OCI-LY1 (cell line): ENCODE measurements at regions not wholly inside any gene's neighbourhood (a gene's known extent, or its start where the extent isn't known, plus 50 kb on each side); places are given as distances from the start of the nearest gene placed in this dataset.

ENCODE experiments used
- H2AFZ ChIP-seq: fragments of 200-600 bp; sonication (generic), shearing (Covaris generic); 2 replicates; pipeline ENCODE4 v1.6.0; 2014; ENCODE audit warnings: antibody characterized with exemption, mild to moderate bottlenecking, low read length
- H3F3A ChIP-seq: fragments of 200-600 bp; sonication (generic), shearing (Covaris generic); 2 replicates; pipeline ENCODE4 v1.6.0; 2014; ENCODE audit warnings: mild to moderate bottlenecking, antibody characterized with exemption, low read length, moderate library complexity; ENCODE audit not compliant: insufficient read depth
- H3K27ac ChIP-seq: fragments of 200-600 bp; sonication (generic); 2 replicates; pipeline ENCODE4 v1.5.1; 2014; ENCODE audit warnings: low read length, mixed run types, mild to moderate bottlenecking, low read depth; ENCODE audit not compliant: poor library complexity, severe bottlenecking
- H3K27me3 ChIP-seq: fragments of 200-600 bp; sonication (generic); 2 replicates; pipeline ENCODE4 v1.6.0; 2014; ENCODE audit warnings: antibody characterized with exemption, mild to moderate bottlenecking, low read length, moderate library complexity; ENCODE audit not compliant: insufficient read depth
- H3K36me3 ChIP-seq: fragments of 200-600 bp; sonication (generic); 2 replicates; pipeline ENCODE4 v1.6.1; 2014; ENCODE audit warnings: mild to moderate bottlenecking, antibody characterized with exemption, low read length, moderate library complexity, mixed read lengths; ENCODE audit not compliant: insufficient read depth
- H3K4me1 ChIP-seq: fragments of 200-600 bp; sonication (generic); 2 replicates; pipeline ENCODE4 v1.5.1; 2014; ENCODE audit warnings: mild to moderate bottlenecking, low read length, moderate library complexity; ENCODE audit not compliant: insufficient read depth, severe bottlenecking
- H3K4me2 ChIP-seq: fragments of 200-600 bp; sonication (generic), shearing (Covaris generic); 2 replicates; pipeline ENCODE4 v1.6.1; 2014; ENCODE audit warnings: low read length
- H3K4me3 ChIP-seq: fragments of 200-600 bp; sonication (generic); 2 replicates; pipeline ENCODE4 v1.5.1; 2014; ENCODE audit warnings: low read length, low read depth, mild to moderate bottlenecking, mixed read lengths; ENCODE audit not compliant: poor library complexity, severe bottlenecking
- H3K79me2 ChIP-seq: fragments of 200-600 bp; shearing (Covaris generic); 2 replicates; pipeline ENCODE4 v1.6.1; 2016; ENCODE audit warnings: mixed run types, low read length, mixed read lengths; ENCODE audit not compliant: insufficient read depth
- H3K9ac ChIP-seq: fragments of 200-600 bp; sonication (generic), shearing (Covaris generic); 2 replicates; pipeline ENCODE4 v1.6.1; 2014; ENCODE audit warnings: mild to moderate bottlenecking, low read length, mixed read lengths
- H3K9me2 ChIP-seq: fragments of 200-600 bp; sonication (generic), shearing (Covaris generic); 2 replicates; pipeline ENCODE4 v1.6.1; 2014; ENCODE audit warnings: low read depth, mild to moderate bottlenecking, low read length, mixed read lengths
- H3K9me3 ChIP-seq: fragments of 200-600 bp; shearing (Covaris generic); 2 replicates; pipeline ENCODE4 v1.6.1; 2014; ENCODE audit warnings: low read length, mixed read lengths
- H4K20me1 ChIP-seq: fragments of 200-600 bp; sonication (generic), shearing (Covaris generic); 2 replicates; pipeline ENCODE4 v1.6.0; 2016; ENCODE audit warnings: mild to moderate bottlenecking, low read length; ENCODE audit not compliant: insufficient read depth
- EZH2 ChIP-seq: fragments of 200-600 bp; sonication (generic), shearing (Covaris generic); IDR thresholded peaks from 2 replicates; pipeline ENCODE4 v1.8.0; 2017; ENCODE audit warnings: borderline replicate concordance, mixed run types, mild to moderate bottlenecking, antibody characterized with exemption, low read length, moderate library complexity, mixed read lengths
- TF ChIP-seq, protein P1 (sequence below): fragments of 200-600 bp; sonication (generic), shearing (Covaris generic); IDR thresholded peaks from 2 replicates; pipeline ENCODE4 v1.5.1; 2017; ENCODE audit warnings: mild to moderate bottlenecking, antibody characterized with exemption, low read length, moderate library complexity, mixed read lengths

DNA sequence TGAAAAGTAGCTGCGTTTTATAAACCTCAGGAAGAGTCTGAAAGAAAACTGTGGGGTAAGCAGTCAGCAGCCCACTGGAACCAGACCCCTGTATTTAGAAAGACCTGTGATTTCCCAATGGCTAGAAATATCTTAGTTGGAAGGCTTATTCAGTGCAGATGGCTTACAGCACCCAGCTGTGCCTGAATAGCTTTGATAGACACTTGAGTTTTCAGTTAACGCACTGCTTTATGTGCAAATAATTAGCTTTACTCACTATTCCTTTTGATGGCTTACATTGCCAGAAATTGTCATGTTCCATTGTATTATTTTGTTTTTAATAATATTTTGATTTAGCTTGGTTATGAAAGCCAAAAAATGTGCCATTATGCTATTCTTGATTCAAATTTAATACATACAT lies 465.3 kb upstream of the SYNCRIP start:
- no peak overlapping the region for H2AFZ ChIP-seq
- no peaks in the 10 kb centered on the region for H3K9me3 ChIP-seq
- H4K20me1 ChIP-seq = no peaks in the 10 kb centered on the region
- no peak overlapping the region for H3K4me2 ChIP-seq
- H3K79me2 ChIP-seq = no peaks in the 10 kb centered on the region
- no peak overlapping the region for H3K4me3 ChIP-seq
- H3K36me3 ChIP-seq = no peaks in the 10 kb centered on the region
- H3K4me1 ChIP-seq = no peaks in the 10 kb centered on the region
- no peak overlapping the region for H3K27ac ChIP-seq
- no peaks in the 10 kb centered on the region for H3K27me3 ChIP-seq
- H3K9ac ChIP-seq = no peak overlapping the region
- no peaks in the 10 kb centered on the region for H3K9me2 ChIP-seq
- TF ChIP-seq EZH2 = no peak
- TF ChIP-seq, protein P1, sequence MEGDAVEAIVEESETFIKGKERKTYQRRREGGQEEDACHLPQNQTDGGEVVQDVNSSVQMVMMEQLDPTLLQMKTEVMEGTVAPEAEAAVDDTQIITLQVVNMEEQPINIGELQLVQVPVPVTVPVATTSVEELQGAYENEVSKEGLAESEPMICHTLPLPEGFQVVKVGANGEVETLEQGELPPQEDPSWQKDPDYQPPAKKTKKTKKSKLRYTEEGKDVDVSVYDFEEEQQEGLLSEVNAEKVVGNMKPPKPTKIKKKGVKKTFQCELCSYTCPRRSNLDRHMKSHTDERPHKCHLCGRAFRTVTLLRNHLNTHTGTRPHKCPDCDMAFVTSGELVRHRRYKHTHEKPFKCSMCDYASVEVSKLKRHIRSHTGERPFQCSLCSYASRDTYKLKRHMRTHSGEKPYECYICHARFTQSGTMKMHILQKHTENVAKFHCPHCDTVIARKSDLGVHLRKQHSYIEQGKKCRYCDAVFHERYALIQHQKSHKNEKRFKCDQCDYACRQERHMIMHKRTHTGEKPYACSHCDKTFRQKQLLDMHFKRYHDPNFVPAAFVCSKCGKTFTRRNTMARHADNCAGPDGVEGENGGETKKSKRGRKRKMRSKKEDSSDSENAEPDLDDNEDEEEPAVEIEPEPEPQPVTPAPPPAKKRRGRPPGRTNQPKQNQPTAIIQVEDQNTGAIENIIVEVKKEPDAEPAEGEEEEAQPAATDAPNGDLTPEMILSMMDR = no peak
- no peaks in the 10 kb centered on the region for H3F3A ChIP-seq

DNA sequence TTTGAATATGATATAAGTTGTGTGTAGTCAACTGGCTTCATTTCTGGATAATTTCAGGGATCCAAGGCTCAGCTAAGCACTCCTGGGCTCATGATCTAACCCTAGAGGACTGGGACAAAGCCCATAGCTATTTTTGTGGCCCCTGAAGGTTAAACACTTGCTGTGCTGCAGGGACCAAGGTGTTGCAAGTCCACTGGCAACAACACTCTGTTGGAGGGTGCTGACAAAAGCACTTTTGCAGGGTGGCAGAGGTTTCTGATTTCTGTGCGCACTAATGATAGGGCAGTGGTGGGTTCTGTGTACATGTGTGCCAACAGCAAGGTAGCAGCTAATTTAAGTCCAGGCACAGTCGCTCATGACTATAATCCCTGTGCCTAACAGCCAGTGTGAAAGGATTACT lies 445.3 kb upstream of the SYNCRIP start:
- no peaks in the 10 kb centered on the region for H3F3A ChIP-seq
- H3K4me1 ChIP-seq = no peaks in the 10 kb centered on the region
- no peaks in the 10 kb centered on the region for H3K36me3 ChIP-seq
- H3K27me3 ChIP-seq = no peaks in the 10 kb centered on the region
- no peak overlapping the region for H3K9ac ChIP-seq
- no peaks in the 10 kb centered on the region for H3K9me2 ChIP-seq
- H3K4me2 ChIP-seq = no peak overlapping the region
- H3K27ac ChIP-seq = no peak overlapping the region
- H4K20me1 ChIP-seq = no peaks in the 10 kb centered on the region
- no peaks in the 10 kb centered on the region for H3K79me2 ChIP-seq
- no peak overlapping the region for H2AFZ ChIP-seq
- H3K9me3 ChIP-seq = no peaks in the 10 kb centered on the region
- no peak overlapping the region for H3K4me3 ChIP-seq
- no peak for TF ChIP-seq EZH2
- TF ChIP-seq, protein P1 = no peak

DNA sequence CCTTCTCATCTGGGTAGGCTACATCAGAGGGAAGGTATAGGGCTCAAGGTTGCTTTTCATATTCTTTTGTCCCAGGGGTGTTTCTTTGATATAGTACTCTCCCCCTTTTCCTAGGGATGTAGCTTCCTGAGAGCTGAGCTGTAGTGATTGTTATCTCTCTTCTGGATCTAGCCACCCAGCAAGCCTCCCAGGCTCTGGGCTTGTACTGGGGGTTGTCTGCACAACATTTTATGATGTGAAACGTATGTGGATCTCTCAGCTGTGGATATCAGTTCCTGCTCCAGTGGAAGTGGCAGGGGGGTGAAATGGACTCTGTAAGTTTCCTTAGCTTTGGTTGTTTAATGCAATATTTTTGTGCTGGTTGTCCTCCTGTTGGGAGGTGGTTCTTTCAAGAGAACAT lies 437.3 kb upstream of the SYNCRIP start:
- no peak overlapping the region for H3K4me3 ChIP-seq
- H3K4me2 ChIP-seq = no peak overlapping the region
- no peaks in the 10 kb centered on the region for H3K36me3 ChIP-seq
- no peak overlapping the region for H2AFZ ChIP-seq
- no peaks in the 10 kb centered on the region for H3K9me3 ChIP-seq
- H4K20me1 ChIP-seq = no peaks in the 10 kb centered on the region
- TF ChIP-seq EZH2 = no peak
- TF ChIP-seq, protein P1 = no peak
- no peaks in the 10 kb centered on the region for H3K27me3 ChIP-seq
- no peaks in the 10 kb centered on the region for H3K4me1 ChIP-seq
- no peak overlapping the region for H3K27ac ChIP-seq
- H3K9ac ChIP-seq = no peak overlapping the region
- no peaks in the 10 kb centered on the region for H3F3A ChIP-seq
- H3K9me2 ChIP-seq = no peaks in the 10 kb centered on the region
- no peaks in the 10 kb centered on the region for H3K79me2 ChIP-seq
